GM12865 (cell line): ENCODE measurements at regions not wholly inside any gene's neighbourhood (a gene's known extent, or its start where the extent isn't known, plus 50 kb on each side); places are given as distances from the start of the nearest gene placed in this dataset.

ENCODE experiments used
- DNase-seq: peaks from one replicate; pipeline ENCODE4 v3.0.0; 2010; ENCODE audit warnings: low read depth
- H3K4me3 ChIP-seq: 2 replicates; pipeline ENCODE4 v1.5.1; 2011; ENCODE audit warnings: mild to moderate bottlenecking, low read depth, low read length, control low read depth
- CTCF ChIP-seq: IDR thresholded peaks from 2 replicates; pipeline ENCODE4 v1.5.1; 2011; ENCODE audit warnings: low read length, control low read depth, low read depth, inconsistent platforms; ENCODE audit not compliant: insufficient read depth; ENCODE audit errors: missing control alignments

- TF ChIP-seq CTCF: no peak
- no peak overlapping the region for H3K4me3 ChIP-seq
- DNase-seq: no peak
Measured at GRCh38 chr2:136230464-136230863, 112.5 kb upstream of the CXCR4 start.

GRCh38 chr2:136226903-136227302 lies 109.0 kb upstream of the CXCR4 start:
- no peak for TF ChIP-seq CTCF
- DNase-seq: no peak
- H3K4me3 ChIP-seq: no peak overlapping the region

GRCh38 chr2:136225950-136226835 lies 108.2 kb upstream of the CXCR4 start:
- no peak for TF ChIP-seq CTCF

GRCh38 chr2:136223274-136223673 lies 105.3 kb upstream of the CXCR4 start:
- no peak overlapping the region for H3K4me3 ChIP-seq
- no peak for DNase-seq
- no peak for TF ChIP-seq CTCF

More at GRCh38 chr2:136225950-136226835, 108.2 kb upstream of the CXCR4 start:
- no peak overlapping the region for H3K4me3 ChIP-seq
- peak; percentile 38 for DNase-seq

- H3K4me3 ChIP-seq: no peak overlapping the region
- DNase-seq: no peak
- no peak for TF ChIP-seq CTCF
Measured at GRCh38 chr2:136222862-136223261, 104.9 kb upstream of the CXCR4 start.

GRCh38 chr2:136221026-136221425 lies 103.1 kb upstream of the CXCR4 start:
- H3K4me3 ChIP-seq: no peak overlapping the region
- no peak for TF ChIP-seq CTCF
- DNase-seq: no peak

GRCh38 chr2:136219963-136220362 lies 102.0 kb upstream of the CXCR4 start:
- TF ChIP-seq CTCF: no peak
- no peak for DNase-seq
- H3K4me3 ChIP-seq: no peak overlapping the region
